Left ventricle myocardium superior (tissue), 1 donor: ENCODE measurements at regions not wholly inside any gene's neighbourhood (a gene's known extent, or its start where the extent isn't known, plus 50 kb on each side); places are given as distances from the start of the nearest gene placed in this dataset.

ENCODE experiments used
- ATAC-seq: fragments of 200-7000 bp; cut with Tn5 transposase; one replicate; pipeline ENCODE4 v1.9.1; 2020; ENCODE audit warnings: mild to moderate bottlenecking, moderate library complexity
- DNase-seq: peaks from one replicate; pipeline ENCODE4 v3.0.0-alpha.2; 2020
- intact Hi-C: fragments of 100-400 bp; cut with micrococcal nuclease; formaldehyde crosslinking; loops from one replicate; pipeline ENCODE4 v1.11.0; 2022
- donor health status: DM: no; HTN: yes; CAD: no; lungs with severe emphysema.

- no peak for ATAC-seq
- DNase-seq, result no peak
- intact Hi-C loops, result no loop called here
These were observed 499.7 kb upstream of the KLHL29 start for GRCh38 chr2:22885245-22885644.

GRCh38 chr2:22887426-22887825 lies 497.6 kb upstream of the KLHL29 start:
- ATAC-seq, result no peak
- intact Hi-C loops, result no loop called here
- no peak for DNase-seq

GRCh38 chr2:22887845-22888244 lies 497.1 kb upstream of the KLHL29 start:
- intact Hi-C loops, result no loop called here
- no peak for ATAC-seq
- no peak for DNase-seq

- ATAC-seq (no peak), DNase-seq (no peak)
- intact Hi-C loops, result no loop called here
These were observed 494.8 kb upstream of the KLHL29 start for GRCh38 chr2:22890132-22890531.

GRCh38 chr2:22893761-22894517 lies 491.0 kb upstream of the KLHL29 start:
- intact Hi-C loops, result no loop called here
- DNase-seq, result no peak
- ATAC-seq, result no peak

- no peak for DNase-seq
- intact Hi-C loops, result no loop called here
- ATAC-seq, result no peak
These were observed 490.2 kb upstream of the KLHL29 start for GRCh38 chr2:22894761-22895160.

GRCh38 chr2:22897428-22897827 lies 487.6 kb upstream of the KLHL29 start:
- intact Hi-C loops, result no loop called here
- ATAC-seq (no peak), DNase-seq (no peak)

GRCh38 chr2:22900674-22901073 lies 484.3 kb upstream of the KLHL29 start:
- ATAC-seq (no peak), DNase-seq (no peak)
- intact Hi-C loops, result loop anchor here (10.0 kb wide), 1 partner anchor 454 kb away; no protein-coding TSS in a partner anchor

- DNase-seq, result no peak
- intact Hi-C loops, result loop anchor here (10.0 kb wide), 1 partner anchor 453 kb away; no protein-coding TSS in a partner anchor
- no peak for ATAC-seq
These were observed 483.4 kb upstream of the KLHL29 start for GRCh38 chr2:22901471-22902179.

GRCh38 chr2:22902180-22902550 lies 482.8 kb upstream of the KLHL29 start:
- intact Hi-C loops, result loop anchor here (10.0 kb wide), 1 partner anchor 453 kb away; no protein-coding TSS in a partner anchor
- DNase-seq (no peak), ATAC-seq (no peak)

- no peak for DNase-seq
- intact Hi-C loops, result loop anchor here (10.0 kb wide), 1 partner anchor 452 kb away; no protein-coding TSS in a partner anchor
- ATAC-seq, result no peak
These were observed 482.3 kb upstream of the KLHL29 start for GRCh38 chr2:22902662-22903165.

GRCh38 chr2:22903616-22904015 lies 481.4 kb upstream of the KLHL29 start:
- ATAC-seq (no peak), DNase-seq (no peak)
- intact Hi-C loops, result loop anchor here (10.0 kb wide), 1 partner anchor 451 kb away; no protein-coding TSS in a partner anchor

- intact Hi-C loops, result loop anchor here (10.0 kb wide), 1 partner anchor 451 kb away; no protein-coding TSS in a partner anchor
- DNase-seq (peak; percentile 58), ATAC-seq (peak; percentile 27)
These were observed 480.8 kb upstream of the KLHL29 start for GRCh38 chr2:22904126-22904684.

GRCh38 chr2:22907330-22907729 lies 477.6 kb upstream of the KLHL29 start:
- DNase-seq (no peak), ATAC-seq (peak; percentile 73)

GRCh38 chr2:22912398-22912797 lies 472.6 kb upstream of the KLHL29 start:
- intact Hi-C loops, result no loop called here
- ATAC-seq (no peak), DNase-seq (no peak)

More at GRCh38 chr2:22907330-22907729, 477.6 kb upstream of the KLHL29 start:
- intact Hi-C loops, result loop anchor here (10.0 kb wide), 1 partner anchor 447 kb away; no protein-coding TSS in a partner anchor

- ATAC-seq (no peak), DNase-seq (no peak)
- intact Hi-C loops, result no loop called here
These were observed 455.0 kb upstream of the KLHL29 start for GRCh38 chr2:22929998-22930397.

- intact Hi-C loops, result no loop called here
- no peak for ATAC-seq
- DNase-seq, result no peak
These were observed 454.2 kb upstream of the KLHL29 start for GRCh38 chr2:22930781-22931180.

GRCh38 chr2:22932288-22932687 lies 452.7 kb upstream of the KLHL29 start:
- intact Hi-C loops, result no loop called here
- no peak for DNase-seq
- ATAC-seq, result no peak

- DNase-seq, result no peak
- intact Hi-C loops, result no loop called here
- ATAC-seq, result no peak
These were observed 450.2 kb upstream of the KLHL29 start for GRCh38 chr2:22934747-22935146.

- ATAC-seq, result no peak
- DNase-seq, result no peak
- intact Hi-C loops, result no loop called here
These were observed 442.5 kb upstream of the KLHL29 start for GRCh38 chr2:22942441-22942840.
